ENCODE measurements at regions not wholly inside any gene's neighbourhood (a gene's known extent, or its start where the extent isn't known, plus 50 kb on each side); places are given as distances from the start of the nearest gene placed in this dataset.

DNA sequence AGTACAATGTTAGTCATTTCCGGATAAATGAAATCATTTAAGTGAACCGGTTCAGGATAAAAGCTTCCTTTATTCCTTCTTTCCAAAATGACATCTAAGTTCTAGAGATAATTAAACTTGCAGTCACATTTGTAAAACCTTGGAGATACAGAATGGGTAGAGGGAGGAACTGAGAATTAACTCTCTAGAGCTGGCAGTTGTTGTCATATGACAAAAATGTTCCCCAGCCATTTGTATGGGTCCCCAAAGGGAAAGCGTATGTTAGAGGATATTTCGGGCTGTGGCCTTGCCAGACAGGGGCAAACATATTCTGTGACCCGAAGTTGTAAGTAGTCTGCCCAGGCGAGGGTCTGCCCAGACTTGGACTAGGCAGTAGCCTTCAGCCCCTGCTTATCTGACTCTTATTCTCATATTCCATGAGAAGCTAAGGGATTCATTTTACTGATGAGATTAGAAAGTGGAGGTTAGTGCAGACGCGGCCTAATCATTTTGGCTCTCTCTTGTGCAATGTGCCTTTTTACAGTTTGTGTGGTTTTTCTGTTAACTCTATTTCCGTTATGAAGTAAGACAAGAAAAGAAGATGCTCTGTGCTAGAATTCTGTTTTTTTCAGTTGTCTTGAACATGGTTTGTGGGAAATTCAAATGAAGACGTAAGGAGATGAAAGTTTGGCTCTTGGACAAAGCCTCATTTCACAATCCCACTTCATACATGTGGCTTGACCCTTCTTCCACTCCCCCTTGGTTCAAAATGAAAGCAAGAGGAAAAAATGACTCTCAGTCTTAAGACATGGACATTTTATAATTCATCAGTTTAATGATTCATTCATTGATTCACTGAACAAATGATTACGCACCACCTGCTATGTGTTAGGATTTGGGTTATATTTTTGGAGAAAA, 2394.2 kb upstream of the AGA start:
- H3K4me3 Mint-ChIP-seq, result peak overlapping the region in 1 of 2 donors; percentile 24
- no peak overlapping the region for H3K9ac ChIP-seq (ENCODE audit: insufficient read depth, low read length, poor library complexity, severe bottlenecking)
- no peaks in the 10 kb centered on the region for H3K36me3 ChIP-seq (replicated peaks in 1 of 2; ENCODE audit: control insufficient read depth in 1 of 2, insufficient read depth in 2 of 2, low read length in 2 of 2)
- no peaks in the 10 kb centered on the region for H3K79me2 ChIP-seq (ENCODE audit: insufficient read depth, low read length)
- no peak overlapping the region for H2AFZ ChIP-seq (ENCODE audit: insufficient read depth, low read depth, low read length, poor library complexity, severe bottlenecking)
- peaks cover 6 to 8% of the 10 kb centered on the region in 2 donors for H3K9me3 ChIP-seq (replicated peaks in 1 of 2; ENCODE audit: control insufficient read depth in 1 of 2, insufficient read depth in 1 of 2, low read length in 2 of 2)
- H3K4me3 ChIP-seq (replicated peaks in 1 of 3; ENCODE audit: low read depth in 2 of 3, low read length in 3 of 3), result no peak overlapping the region
- intact Hi-C loops (cut with micrococcal nuclease), result no loop called here
- peaks cover 2 to 17% (median 13%) of the 10 kb centered on the region in 7 donors for H3K9me3 Mint-ChIP-seq
- TF ChIP-seq, protein P1, sequence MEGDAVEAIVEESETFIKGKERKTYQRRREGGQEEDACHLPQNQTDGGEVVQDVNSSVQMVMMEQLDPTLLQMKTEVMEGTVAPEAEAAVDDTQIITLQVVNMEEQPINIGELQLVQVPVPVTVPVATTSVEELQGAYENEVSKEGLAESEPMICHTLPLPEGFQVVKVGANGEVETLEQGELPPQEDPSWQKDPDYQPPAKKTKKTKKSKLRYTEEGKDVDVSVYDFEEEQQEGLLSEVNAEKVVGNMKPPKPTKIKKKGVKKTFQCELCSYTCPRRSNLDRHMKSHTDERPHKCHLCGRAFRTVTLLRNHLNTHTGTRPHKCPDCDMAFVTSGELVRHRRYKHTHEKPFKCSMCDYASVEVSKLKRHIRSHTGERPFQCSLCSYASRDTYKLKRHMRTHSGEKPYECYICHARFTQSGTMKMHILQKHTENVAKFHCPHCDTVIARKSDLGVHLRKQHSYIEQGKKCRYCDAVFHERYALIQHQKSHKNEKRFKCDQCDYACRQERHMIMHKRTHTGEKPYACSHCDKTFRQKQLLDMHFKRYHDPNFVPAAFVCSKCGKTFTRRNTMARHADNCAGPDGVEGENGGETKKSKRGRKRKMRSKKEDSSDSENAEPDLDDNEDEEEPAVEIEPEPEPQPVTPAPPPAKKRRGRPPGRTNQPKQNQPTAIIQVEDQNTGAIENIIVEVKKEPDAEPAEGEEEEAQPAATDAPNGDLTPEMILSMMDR (IDR thresholded peaks at IDR 0.05), result no peak
- no peak overlapping the region for H3K27ac ChIP-seq (ENCODE audit: low read depth in 1 of 2, low read length in 2 of 2)
- no peak for DNase-seq
- no peaks in the 10 kb centered on the region for H3K27me3 Mint-ChIP-seq (ENCODE audit: low read depth in 3 of 3)
- no peaks in the 10 kb centered on the region for H4K20me1 ChIP-seq (ENCODE audit: insufficient read depth, low read length)
- no peaks in the 10 kb centered on the region for H3K4me1 ChIP-seq (ENCODE audit: control insufficient read depth in 1 of 2, insufficient read depth in 2 of 2, low read length in 2 of 2)
- H3K27me3 ChIP-seq (ENCODE audit: control insufficient read depth in 2 of 2, insufficient read depth in 2 of 2, low read length in 2 of 2), result no peaks in the 10 kb centered on the region
- H3K4me2 ChIP-seq (replicated peaks; ENCODE audit: extremely low read depth, low read length, poor library complexity, severe bottlenecking), result no peak overlapping the region
- WGBS (ENCODE audit: insufficient coverage), result 80% methylated on average over 5 of the region's 11 CpGs
- H3K36me3 Mint-ChIP-seq, result no peaks in the 10 kb centered on the region
- peaks cover 2% of the 10 kb centered on the region for H3K4me1 Mint-ChIP-seq
- H3K27ac Mint-ChIP-seq, result peak overlapping the region in 1 of 7 donors; percentile 0

DNA sequence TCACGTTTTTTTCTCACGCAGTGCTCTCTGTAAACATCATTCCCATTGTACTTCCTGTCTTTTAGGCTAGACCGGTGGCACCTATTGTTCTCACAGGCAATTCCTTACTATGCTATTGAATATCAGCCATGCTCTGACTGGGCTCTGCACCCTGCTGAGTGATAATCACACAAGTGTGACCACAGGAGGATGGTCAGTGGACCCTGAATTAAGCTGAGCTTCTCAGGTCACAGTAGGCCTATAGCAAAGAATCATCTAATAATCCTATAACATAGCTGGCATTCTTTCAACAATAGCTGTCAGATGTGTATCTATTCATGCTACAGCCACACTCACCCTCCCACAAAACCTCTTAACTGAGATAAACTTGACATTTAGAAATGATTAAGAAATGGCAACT, 2399.8 kb upstream of the TENM3 start:
- Histone ChIP-seq H3K4me1 (ENCODE audit: control insufficient read depth in 1 of 2, insufficient read depth in 2 of 2, low read length in 2 of 2) (no peaks in the 10 kb centered on the region), H3K9ac (ENCODE audit: insufficient read depth, low read length, poor library complexity, severe bottlenecking) (no peak overlapping the region), H3K36me3 (replicated peaks in 1 of 2; ENCODE audit: control insufficient read depth in 1 of 2, insufficient read depth in 2 of 2, low read length in 2 of 2) (no peaks in the 10 kb centered on the region), H2AFZ (ENCODE audit: insufficient read depth, low read depth, low read length, poor library complexity, severe bottlenecking) (no peak overlapping the region), H3K4me3 (replicated peaks in 1 of 3; ENCODE audit: low read depth in 2 of 3, low read length in 3 of 3) (no peak overlapping the region), H3K9me3 (replicated peaks in 1 of 2; ENCODE audit: control insufficient read depth in 1 of 2, insufficient read depth in 1 of 2, low read length in 2 of 2) (peaks cover 0 to 3% of the 10 kb centered on the region in 2 donors), H3K79me2 (ENCODE audit: insufficient read depth, low read length) (no peaks in the 10 kb centered on the region), H4K20me1 (ENCODE audit: insufficient read depth, low read length) (no peaks in the 10 kb centered on the region), H3K27ac (ENCODE audit: low read depth in 1 of 2, low read length in 2 of 2) (no peak overlapping the region), H3K4me2 (replicated peaks; ENCODE audit: extremely low read depth, low read length, poor library complexity, severe bottlenecking) (no peak overlapping the region), H3K27me3 (ENCODE audit: control insufficient read depth in 2 of 2, insufficient read depth in 2 of 2, low read length in 2 of 2) (no peaks in the 10 kb centered on the region)
- no peaks in the 10 kb centered on the region for H3K27me3 Mint-ChIP-seq (ENCODE audit: low read depth in 3 of 3)
- intact Hi-C loops (cut with micrococcal nuclease), result no loop called here
- H3K9me3 Mint-ChIP-seq, result peaks cover 0 to 10% (median 3%) of the 10 kb centered on the region in 7 donors
- WGBS (ENCODE audit: insufficient coverage), result 36% methylated on average over 3 of the region's 3 CpGs
- H3K27ac Mint-ChIP-seq, result no peak overlapping the region
- no peaks in the 10 kb centered on the region for H3K36me3 Mint-ChIP-seq
- DNase-seq, result no peak
- H3K4me3 Mint-ChIP-seq, result no peak overlapping the region
- TF ChIP-seq, protein P1 (IDR thresholded peaks at IDR 0.05), result no peak
- H3K4me1 Mint-ChIP-seq, result no peaks in the 10 kb centered on the region

Data from CD14-positive monocyte (primary cell).